Motor neuron (in vitro differentiated cells): ENCODE measurements at regions not wholly inside any gene's neighbourhood (a gene's known extent, or its start where the extent isn't known, plus 50 kb on each side); places are given as distances from the start of the nearest gene placed in this dataset.
"Not testable (repeated sequence)": the region's sequence is repeated elsewhere in the genome, so short reads cannot be mapped to it uniquely, and the experiment has no call there.

Experiments used
- ATAC-seq, 8 experiments: fragments of 200-7000 bp; cut with Tn5 transposase; replicated peaks in 6 of 8; 2 replicates each; pipeline ENCODE4 v1.8.0; 2021; ENCODE audit warnings: mild to moderate bottlenecking in 8 of 8, moderate library complexity in 8 of 8
- H3K27ac ChIP-seq, 2 donors: fragments of 250-450 bp; sonication (Bioruptor Pico); 2 replicates each; pipeline ENCODE4 v1.9.0; 2021; ENCODE audit warnings: antibody characterized with exemption in 2 of 2, mild to moderate bottlenecking in 2 of 2, moderate library complexity in 1 of 2
- H3K4me1 ChIP-seq, 2 donors: fragments of 250-450 bp; sonication (Bioruptor Pico); replicated peaks in 1 of 2; 2 replicates each; pipeline ENCODE4 v1.6.1; 2021; ENCODE audit warnings: antibody characterized with exemption in 2 of 2, mild to moderate bottlenecking in 2 of 2, moderate library complexity in 1 of 2
- H3K4me3 ChIP-seq, 5 donors: fragments of 250-450 bp; sonication (Bioruptor Pico); 2 replicates each; pipeline ENCODE4 v1.9.0; 2021; ENCODE audit warnings: antibody characterized with exemption in 5 of 5, mild to moderate bottlenecking in 5 of 5, moderate library complexity in 4 of 5
- WGBS, 10 experiments: fragments of 450-650 bp; shearing (Covaris generic); methylation state at CpG; one replicate each; pipeline ENCODE4 v1.0.0; 2022; 5-methylcytosine and 5-hydroxymethylcytosine counted together
- in situ Hi-C, 9 experiments: fragments of 400-800 bp; cut with MboI; loops; one replicate each; pipeline ENCODE4 v1.15.0; 2021; ENCODE audit warnings: low sequenced_read_pairs in 9 of 9, low pct_unique_long_range_greater_than_20kb in 2 of 9; ENCODE audit not compliant: unreplicated experiment in 9 of 9

GRCh38 chrX:112461949-112462450 is 217.7 kb downstream of the LHFPL1 start:
- H3K27ac ChIP-seq, H3K4me3 ChIP-seq, in situ Hi-C loops, H3K4me1 ChIP-seq: not testable (repeated sequence)
- WGBS, 10 experiments, result 40 to 90% methylated on average over 1 to 2 of the region's 8 CpGs; no CpG with 5 or more reads in 8 of the 10 experiments
- ATAC-seq, result peak in 4 of 8 experiments; percentile 12 to 40 (median 29)

GRCh38 chrX:112457788-112458187 is 221.9 kb downstream of the LHFPL1 start:
- in situ Hi-C loops, result no loop called here

GRCh38 chrX:112450810-112451209 is 228.9 kb downstream of the LHFPL1 start:
- Histone ChIP-seq H3K4me1 (no peaks in the 10 kb centered on the region), H3K4me3 (no peak overlapping the region), H3K27ac (no peak overlapping the region)
- in situ Hi-C loops, result no loop called here
- no peak for ATAC-seq
- WGBS, 10 experiments, result 7 to 100% (median 67%) methylated on average over 1 to 2 of the region's 2 CpGs; no CpG with 5 or more reads in 5 of the 10 experiments

More at GRCh38 chrX:112457788-112458187, 221.9 kb downstream of the LHFPL1 start:
- peak in 2 of 8 experiments; percentile 66 to 70 for ATAC-seq
- Histone ChIP-seq H3K4me3 (no peak overlapping the region), H3K4me1 (no peaks in the 10 kb centered on the region), H3K27ac (no peak overlapping the region)

GRCh38 chrX:112440277-112440676 is 239.5 kb downstream of the LHFPL1 start:
- 60 to 100% (median 73%) methylated on average over 1 to 2 of the region's 2 CpGs; no CpG with 5 or more reads in 6 of the 10 experiments for WGBS, 10 experiments
- H3K27ac ChIP-seq, result no peak overlapping the region

GRCh38 chrX:112424166-112424565 is 255.6 kb downstream of the LHFPL1 start:
- H3K4me3 ChIP-seq, result no peak overlapping the region
- peak in 3 of 8 experiments; percentile 37 to 72 (median 47) for ATAC-seq
- in situ Hi-C loops, result no loop called here
- H3K4me1 ChIP-seq, result peaks cover 0 to 10% of the 10 kb centered on the region in 2 donors
- 60 to 100% (median 90%) methylated on average over 1 of the region's 1 CpG; no CpG with 5 or more reads in 6 of the 10 experiments for WGBS, 10 experiments
- H3K27ac ChIP-seq, result no peak overlapping the region

More at GRCh38 chrX:112440277-112440676, 239.5 kb downstream of the LHFPL1 start:
- no peak for ATAC-seq
- in situ Hi-C loops, result no loop called here
- H3K4me3 ChIP-seq, result no peak overlapping the region
- no peaks in the 10 kb centered on the region for H3K4me1 ChIP-seq

- ATAC-seq, result no peak
- no peak overlapping the region for H3K27ac ChIP-seq
- in situ Hi-C loops, result no loop called here
- no peak overlapping the region for H3K4me3 ChIP-seq
- no peaks in the 10 kb centered on the region for H3K4me1 ChIP-seq
- 7% methylated on average over 2 of the region's 3 CpGs; no CpG with 5 or more reads in 9 of the 10 experiments for WGBS, 10 experiments
Observed at GRCh38 chrX:112391313-112391712, 288.4 kb downstream of the LHFPL1 start.

- 0 to 100% (median 63%) methylated on average over 1 to 2 of the region's 8 CpGs; no CpG with 5 or more reads in 2 of the 10 experiments for WGBS, 10 experiments
- H3K4me1 ChIP-seq, ATAC-seq, H3K4me3 ChIP-seq, H3K27ac ChIP-seq, in situ Hi-C loops: not testable (repeated sequence)
Observed at GRCh38 chrX:112381649-112382298, 298.0 kb downstream of the LHFPL1 start.

- no peak overlapping the region for H3K27ac ChIP-seq
- H3K4me3 ChIP-seq, result no peak overlapping the region
- 96 to 100% methylated on average over 1 to 16 of the region's 39 CpGs; no CpG with 5 or more reads in 8 of the 10 experiments for WGBS, 10 experiments
- ATAC-seq, result no peak
- H3K4me1 ChIP-seq, result no peaks in the 10 kb centered on the region
- in situ Hi-C loops, result no loop called here
Observed at GRCh38 chrX:112380541-112381278, 298.1 kb upstream of the TRPC5 start.

GRCh38 chrX:112377481-112377880 is 294.9 kb upstream of the TRPC5 start:
- WGBS, 10 experiments, result 76 to 80% methylated on average over 1 to 3 of the region's 3 CpGs; no CpG with 5 or more reads in 8 of the 10 experiments
- in situ Hi-C loops, result no loop called here
- ATAC-seq, result no peak

GRCh38 chrX:112368371-112368770 is 285.8 kb upstream of the TRPC5 start:
- 0 to 44% (median 44%) methylated on average over 1 to 3 of the region's 3 CpGs; no CpG with 5 or more reads in 7 of the 10 experiments for WGBS, 10 experiments
- H3K27ac ChIP-seq, result no peak overlapping the region
- no peaks in the 10 kb centered on the region for H3K4me1 ChIP-seq
- in situ Hi-C loops, result no loop called here
- no peak overlapping the region for H3K4me3 ChIP-seq
- ATAC-seq, result no peak

More at GRCh38 chrX:112377481-112377880, 294.9 kb upstream of the TRPC5 start:
- no peaks in the 10 kb centered on the region for H3K4me1 ChIP-seq
- H3K27ac ChIP-seq, result no peak overlapping the region
- no peak overlapping the region for H3K4me3 ChIP-seq

- Histone ChIP-seq H3K4me1 (no peaks in the 10 kb centered on the region), H3K27ac (no peak overlapping the region), H3K4me3 (no peak overlapping the region)
- 56 to 100% (median 60%) methylated on average over 1 of the region's 1 CpG; no CpG with 5 or more reads in 7 of the 10 experiments for WGBS, 10 experiments
- ATAC-seq, result no peak
- in situ Hi-C loops, result no loop called here
Observed at GRCh38 chrX:112367065-112367464, 284.5 kb upstream of the TRPC5 start.

GRCh38 chrX:112359906-112360305 is 277.3 kb upstream of the TRPC5 start:
- H3K27ac ChIP-seq, result no peak overlapping the region
- 0 to 89% (median 40%) methylated on average over 1 of the region's 1 CpG; no CpG with 5 or more reads in 4 of the 10 experiments for WGBS, 10 experiments
- no peaks in the 10 kb centered on the region for H3K4me1 ChIP-seq
- H3K4me3 ChIP-seq, result no peak overlapping the region
- in situ Hi-C loops, result no loop called here
- no peak for ATAC-seq

- Histone ChIP-seq H3K27ac (no peak overlapping the region), H3K4me1 (no peaks in the 10 kb centered on the region), H3K4me3 (no peak overlapping the region)
- WGBS, 10 experiments, result 0 to 40% (median 0%) methylated on average over 1 to 2 of the region's 2 CpGs; no CpG with 5 or more reads in 6 of the 10 experiments
- peak in 3 of 8 experiments; percentile 70 to 88 (median 79) for ATAC-seq
- in situ Hi-C loops, result no loop called here
Observed at GRCh38 chrX:112355931-112356330, 273.4 kb upstream of the TRPC5 start.
